Lower leg skin (tissue), 3 donors: ENCODE measurements at regions not wholly inside any gene's neighbourhood (a gene's known extent, or its start where the extent isn't known, plus 50 kb on each side); places are given as distances from the start of the nearest gene placed in this dataset.

Experiments
- CTCF ChIP-seq, 3 donors: fragments of 450-650 bp; IDR thresholded peaks; one replicate each; pipeline ENCODE4 v1.5.1; 2016; ENCODE audit warnings: antibody characterized with exemption in 3 of 3, mild to moderate bottlenecking in 3 of 3, moderate library complexity in 2 of 3
- POLR2A ChIP-seq, 2 donors: fragments of 450-650 bp; IDR thresholded peaks; one replicate each; pipeline ENCODE4 v1.6.1; 2016 to 2017; ENCODE audit warnings: antibody characterized with exemption in 2 of 2, mild to moderate bottlenecking in 1 of 2, moderate library complexity in 1 of 2

GRCh38 chr12:97672870-97673269 is 210.3 kb downstream of the RMST start:
- TF ChIP-seq CTCF (IDR thresholded peaks at IDR 0.05), result no peak
- TF ChIP-seq POLR2A (IDR thresholded peaks at IDR 0.05), result no peak
